CD14-positive monocyte (primary cell): ENCODE measurements at regions not wholly inside any gene's neighbourhood (a gene's known extent, or its start where the extent isn't known, plus 50 kb on each side); places are given as distances from the start of the nearest gene placed in this dataset.

Experiments used
- DNase-seq, 3 donors: peaks; one replicate each; pipeline ENCODE4 v3.0.0-alpha.2; 2011 to 2022
- H2AFZ ChIP-seq: 2 replicates; pipeline ENCODE4 v1.6.0; 2012; ENCODE audit warnings: mild to moderate bottlenecking, low read depth, low read length, inconsistent platforms; ENCODE audit not compliant: insufficient read depth, poor library complexity, severe bottlenecking
- H3K27ac ChIP-seq, 2 donors: 1 replicate in 1 of 2; 2 replicates in 1 of 2; pipeline ENCODE4 v1.5.1; 2012 to 2013; ENCODE audit warnings: low read length in 2 of 2, control low read depth in 1 of 2, inconsistent platforms in 1 of 2, low read depth in 1 of 2, mild to moderate bottlenecking in 1 of 2
- H3K27me3 ChIP-seq, 2 donors: one replicate each; pipeline versions ENCODE4 v1.6.0 to v1.6.1; 2011 to 2013; ENCODE audit warnings: low read length in 2 of 2; ENCODE audit not compliant: control insufficient read depth in 2 of 2, insufficient read depth in 2 of 2
- H3K36me3 ChIP-seq, 2 donors: replicated peaks in 1 of 2; 1 replicate in 1 of 2; 2 replicates in 1 of 2; pipeline versions ENCODE4 v1.5.1 to v1.6.1; 2012 to 2013; ENCODE audit warnings: low read length in 2 of 2, control low read depth in 1 of 2, inconsistent platforms in 1 of 2, mild to moderate bottlenecking in 1 of 2; ENCODE audit not compliant: insufficient read depth in 2 of 2, control insufficient read depth in 1 of 2
- H3K4me1 ChIP-seq, 2 donors: 1 replicate in 1 of 2; 2 replicates in 1 of 2; pipeline versions ENCODE4 v1.5.1 to v1.6.1; 2012 to 2013; ENCODE audit warnings: low read length in 2 of 2, control low read depth in 1 of 2, inconsistent platforms in 1 of 2, mild to moderate bottlenecking in 1 of 2, moderate library complexity in 1 of 2; ENCODE audit not compliant: insufficient read depth in 2 of 2, control insufficient read depth in 1 of 2
- H3K4me2 ChIP-seq: replicated peaks from 2 replicates; pipeline ENCODE3; 2012; ENCODE audit warnings: low read length, moderate library complexity, mild to moderate bottlenecking; ENCODE audit not compliant: poor library complexity, severe bottlenecking; ENCODE audit errors: extremely low read depth
- H3K4me3 ChIP-seq, 3 experiments: fragments of 200-600 bp in 1 of 3; sonication (generic) in 1 of 3; replicated peaks in 1 of 3; 1 replicate in 2 of 3; 2 replicates in 1 of 3; pipeline ENCODE4 v1.5.1; 2011 to 2013; ENCODE audit warnings: low read length in 3 of 3, mild to moderate bottlenecking in 3 of 3, control low read depth in 2 of 3, low read depth in 2 of 3, inconsistent platforms in 1 of 3, moderate library complexity in 1 of 3
- H3K79me2 ChIP-seq: 2 replicates; pipeline ENCODE4 v1.6.0; 2012; ENCODE audit warnings: mild to moderate bottlenecking, control low read depth, inconsistent platforms, low read length, moderate library complexity; ENCODE audit not compliant: insufficient read depth
- H3K9ac ChIP-seq: 2 replicates; pipeline ENCODE4 v1.6.0; 2017; ENCODE audit warnings: low read length, mild to moderate bottlenecking; ENCODE audit not compliant: insufficient read depth, poor library complexity, severe bottlenecking
- H3K9me3 ChIP-seq, 2 donors: replicated peaks in 1 of 2; 1 replicate in 1 of 2; 2 replicates in 1 of 2; pipeline versions ENCODE4 v1.5.1 to v1.6.1; 2012 to 2013; ENCODE audit warnings: low read length in 2 of 2, control low read depth in 1 of 2; ENCODE audit not compliant: control insufficient read depth in 1 of 2, insufficient read depth in 1 of 2
- H4K20me1 ChIP-seq: 2 replicates; pipeline ENCODE4 v1.6.0; 2012; ENCODE audit warnings: mild to moderate bottlenecking, low read length, control low read depth, moderate library complexity; ENCODE audit not compliant: insufficient read depth
- H3K27ac Mint-ChIP-seq, 7 donors: one replicate each; pipeline ENCODE4 v1.8.0; 2020; ENCODE audit warnings: mild to moderate bottlenecking in 7 of 7, mixed read lengths in 7 of 7, moderate library complexity in 6 of 7, inconsistent platforms in 2 of 7
- H3K27me3 Mint-ChIP-seq, 3 donors: one replicate each; pipeline ENCODE4 v1.8.0; 2021 to 2022; ENCODE audit warnings: low read depth in 3 of 3, mild to moderate bottlenecking in 3 of 3, mixed read lengths in 3 of 3, moderate library complexity in 3 of 3, inconsistent platforms in 1 of 3
- H3K36me3 Mint-ChIP-seq, 2 donors: one replicate each; pipeline ENCODE4 v1.8.0; 2020; ENCODE audit warnings: mixed read lengths in 2 of 2, inconsistent platforms in 1 of 2, mild to moderate bottlenecking in 1 of 2
- H3K4me1 Mint-ChIP-seq: one replicate; pipeline ENCODE4 v1.8.0; 2020; ENCODE audit warnings: mild to moderate bottlenecking, mixed read lengths
- H3K4me3 Mint-ChIP-seq, 2 donors: one replicate each; pipeline ENCODE4 v1.8.0; 2020; ENCODE audit warnings: mild to moderate bottlenecking in 2 of 2, mixed read lengths in 2 of 2, moderate library complexity in 1 of 2
- H3K9me3 Mint-ChIP-seq, 7 donors: one replicate each; pipeline ENCODE4 v1.8.0; 2020 to 2022; ENCODE audit warnings: mixed read lengths in 7 of 7, mild to moderate bottlenecking in 6 of 7, moderate library complexity in 6 of 7, inconsistent platforms in 2 of 7
- CTCF ChIP-seq: fragments of 200-600 bp; IDR thresholded peaks from one replicate; pipeline ENCODE4 v1.8.0; 2022; ENCODE audit warnings: antibody characterized with exemption, mild to moderate bottlenecking
- WGBS: methylation state at CpG from one replicate; pipeline ENCODE4 v1.1.5; 2013; ENCODE audit warnings: missing lambda C conversion rate; ENCODE audit not compliant: insufficient coverage; 5-methylcytosine and 5-hydroxymethylcytosine counted together
- intact Hi-C, 2 donors: fragments of 100-400 bp; cut with micrococcal nuclease; formaldehyde crosslinking; loops; one replicate each; pipeline versions ENCODE4 v1.15.0 to v1.15.1; 2023

GRCh38 chr16:47833771-47834170 is 322.0 kb downstream of the ABCC12 start:
- no peak for TF ChIP-seq CTCF
- no CpG with 5 or more reads among the region's 1 CpG for WGBS
- Histone ChIP-seq H3K9ac (no peak overlapping the region), H3K36me3 (no peaks in the 10 kb centered on the region), H3K4me2 (no peak overlapping the region), H3K27ac (no peak overlapping the region), H2AFZ (no peak overlapping the region), H3K9me3 (peaks cover 18 to 30% of the 10 kb centered on the region in 2 donors), H3K4me1 (no peaks in the 10 kb centered on the region), H3K4me3 (no peak overlapping the region), H3K27me3 (no peaks in the 10 kb centered on the region), H4K20me1 (no peaks in the 10 kb centered on the region), H3K79me2 (no peaks in the 10 kb centered on the region)
- H3K9me3 Mint-ChIP-seq: peaks cover 11 to 23% (median 20%) of the 10 kb centered on the region in 7 donors
- H3K27me3 Mint-ChIP-seq: peaks cover 0 to 3% (median 0%) of the 10 kb centered on the region in 3 donors
- H3K27ac Mint-ChIP-seq: no peak overlapping the region
- no peak overlapping the region for H3K4me3 Mint-ChIP-seq
- no peaks in the 10 kb centered on the region for H3K4me1 Mint-ChIP-seq
- DNase-seq: no peak
- intact Hi-C loops: no loop called here
- H3K36me3 Mint-ChIP-seq: no peaks in the 10 kb centered on the region

DNA sequence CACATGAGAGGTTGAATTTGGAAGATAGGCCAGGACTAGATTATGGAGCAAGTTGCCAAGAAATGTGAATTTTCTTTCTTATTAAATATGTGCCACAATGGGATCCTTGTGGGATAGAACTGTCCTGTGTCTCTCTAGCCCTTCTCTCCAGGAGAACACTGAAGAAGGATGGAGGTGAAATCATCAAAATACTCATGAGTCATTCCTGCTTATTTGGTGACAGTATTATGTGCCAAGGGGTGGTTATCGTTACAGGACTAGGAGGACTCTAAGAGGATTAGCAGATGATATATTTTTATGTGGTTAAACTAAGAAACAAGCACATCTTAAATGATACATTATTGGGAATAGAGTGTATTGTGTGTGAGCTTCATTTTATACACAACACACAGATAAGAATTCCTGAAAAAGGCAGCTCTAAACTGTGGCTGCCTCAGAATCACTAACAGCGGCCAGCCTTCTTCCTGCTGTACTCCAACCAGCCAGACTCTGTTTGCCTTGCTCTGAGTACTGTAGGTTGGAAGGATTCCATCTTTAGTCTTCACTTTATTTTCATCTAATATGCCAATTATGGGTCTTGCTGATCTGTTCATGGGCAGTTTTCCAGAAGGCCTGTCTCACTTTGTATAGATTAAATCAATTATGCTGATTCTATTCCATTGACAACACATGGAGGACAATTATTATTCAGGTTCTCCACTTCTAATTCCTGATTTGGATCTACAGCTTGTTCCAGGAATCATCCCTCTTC is 325.8 kb downstream of the ABCC12 start:
- Histone ChIP-seq H3K27ac (no peak overlapping the region), H3K4me1 (no peaks in the 10 kb centered on the region), H2AFZ (no peak overlapping the region), H3K4me3 (no peak overlapping the region), H3K9me3 (peaks cover 26 to 45% of the 10 kb centered on the region in 2 donors), H3K27me3 (no peaks in the 10 kb centered on the region), H3K9ac (no peak overlapping the region), H3K79me2 (no peaks in the 10 kb centered on the region), H3K36me3 (no peaks in the 10 kb centered on the region), H3K4me2 (no peak overlapping the region), H4K20me1 (no peaks in the 10 kb centered on the region)
- WGBS: no CpG with 5 or more reads among the region's 2 CpGs
- Mint-ChIP-seq H3K4me3 (no peak overlapping the region), H3K27me3 (peaks cover 0 to 3% (median 2%) of the 10 kb centered on the region in 3 donors), H3K9me3 (peaks cover 15 to 24% (median 22%) of the 10 kb centered on the region in 7 donors), H3K27ac (no peak overlapping the region), H3K4me1 (no peaks in the 10 kb centered on the region), H3K36me3 (no peaks in the 10 kb centered on the region)
- no peak for TF ChIP-seq CTCF
- DNase-seq: no peak
- intact Hi-C loops: no loop called here
